Transverse colon (tissue), 4 donors: ENCODE measurements at regions not wholly inside any gene's neighbourhood (a gene's known extent, or its start where the extent isn't known, plus 50 kb on each side); places are given as distances from the start of the nearest gene placed in this dataset.

Experiments
- DNase-seq: peaks from one replicate; pipeline ENCODE4 v3.0.0-alpha.2; 2019
- H3K27ac ChIP-seq, 4 donors: fragments of 200-600 bp; sonication (generic); 2 replicates each; pipeline ENCODE4 v1.5.1; 2016 to 2018; ENCODE audit warnings: inconsistent platforms in 4 of 4
- H3K27me3 ChIP-seq: fragments of 200-600 bp; sonication (generic); 2 replicates; pipeline ENCODE4 v1.5.1; 2017; ENCODE audit warnings: inconsistent platforms
- H3K36me3 ChIP-seq, 4 donors: fragments of 200-600 bp; sonication (generic); 2 replicates each; pipeline ENCODE4 v1.5.1; 2017 to 2019; ENCODE audit warnings: inconsistent platforms in 4 of 4
- H3K4me1 ChIP-seq, 4 donors: fragments of 200-600 bp; sonication (generic); 2 replicates each; pipeline ENCODE4 v1.5.1; 2017 to 2020; ENCODE audit warnings: inconsistent platforms in 4 of 4
- H3K4me3 ChIP-seq, 4 donors: fragments of 200-600 bp; sonication (generic); 1 replicate in 1 of 4; 2 replicates in 3 of 4; pipeline versions ENCODE4 v1.5.1 to v1.6.1; 2017 to 2019; ENCODE audit warnings: inconsistent platforms in 4 of 4
- H3K9me3 ChIP-seq, 2 donors: fragments of 200-600 bp; sonication (generic); 2 replicates each; pipeline ENCODE4 v1.5.1; 2017 to 2019; ENCODE audit warnings: inconsistent platforms in 2 of 2
- EP300 ChIP-seq: sonication (generic); formaldehyde crosslinking; IDR thresholded peaks from one replicate; pipeline ENCODE4 v1.6.1; 2017; ENCODE audit warnings: antibody characterized with exemption, low read depth
- POLR2A ChIP-seq: fragments of 450-650 bp; IDR thresholded peaks from one replicate; pipeline ENCODE4 v1.6.1; 2016; ENCODE audit warnings: antibody characterized with exemption, mild to moderate bottlenecking, moderate library complexity
- POLR2AphosphoS5 ChIP-seq, 3 donors: sonication (generic); formaldehyde crosslinking; IDR thresholded peaks; one replicate each; pipeline ENCODE4 v1.6.1; 2016; ENCODE audit warnings: antibody characterized with exemption in 3 of 3
- WGBS, 2 donors: methylation state at CpG; one replicate each; pipeline ENCODE4 v1.1.5; 2018; ENCODE audit warnings: low coverage in 1 of 2; 5-methylcytosine and 5-hydroxymethylcytosine counted together
- in situ Hi-C, 4 donors: fragments of 200-750 bp; cut with MboI; loops; one replicate each; pipeline versions ENCODE4 v1.15.0 to v1.15.1; 2017; ENCODE audit warnings: low sequenced_read_pairs in 3 of 4, low pct_ligation_motif_present in 1 of 4, low pct_unique_long_range_greater_than_20kb in 1 of 4
- intact Hi-C: fragments of 100-400 bp; cut with DNase I; formaldehyde crosslinking; loops from one replicate; pipeline ENCODE4 v1.15.1; 2023; ENCODE audit warnings: low total_unique reads
- TF ChIP-seq, protein P1 (sequence below), 5 experiments: fragments of 200-600 bp in 3 of 5; fragments of 450-650 bp in 2 of 5; sonication (generic) in 3 of 5; IDR thresholded peaks; 1 replicate in 2 of 5; 2 replicates in 3 of 5; pipeline ENCODE4 v1.5.1; 2016 to 2017; ENCODE audit warnings: antibody characterized with exemption in 5 of 5, inconsistent platforms in 3 of 5, mild to moderate bottlenecking in 2 of 5, moderate library complexity in 1 of 5

DNA sequence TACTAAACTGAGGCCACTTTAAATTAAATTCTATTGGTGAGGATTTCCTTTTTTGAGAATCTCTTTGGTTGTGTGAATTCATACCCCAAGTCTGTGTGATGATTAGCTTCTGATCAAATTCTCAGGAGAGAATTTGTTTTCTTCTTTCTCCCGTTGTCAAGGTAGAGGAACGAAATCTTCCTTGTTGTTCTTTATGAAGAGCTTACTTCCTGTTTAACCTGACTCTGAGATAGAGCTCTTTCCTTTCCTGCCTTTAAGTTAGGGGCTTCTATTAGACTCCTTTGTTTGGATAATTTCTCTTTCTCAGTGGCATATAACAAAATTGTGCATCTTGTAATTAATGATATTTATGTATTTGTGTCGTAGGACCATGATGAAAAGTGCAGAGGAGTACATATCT lies 572.1 kb downstream of the REEP3 start:
- WGBS, 2 donors = 56 to 62% methylated on average over 3 of the region's 3 CpGs
- H3K27ac ChIP-seq = no peak overlapping the region
- intact Hi-C loops (no loop called here), in situ Hi-C loops (no loop called here)
- no peaks in the 10 kb centered on the region for H3K9me3 ChIP-seq
- no peak overlapping the region for H3K4me3 ChIP-seq
- no peaks in the 10 kb centered on the region for H3K27me3 ChIP-seq
- TF ChIP-seq, protein P1, sequence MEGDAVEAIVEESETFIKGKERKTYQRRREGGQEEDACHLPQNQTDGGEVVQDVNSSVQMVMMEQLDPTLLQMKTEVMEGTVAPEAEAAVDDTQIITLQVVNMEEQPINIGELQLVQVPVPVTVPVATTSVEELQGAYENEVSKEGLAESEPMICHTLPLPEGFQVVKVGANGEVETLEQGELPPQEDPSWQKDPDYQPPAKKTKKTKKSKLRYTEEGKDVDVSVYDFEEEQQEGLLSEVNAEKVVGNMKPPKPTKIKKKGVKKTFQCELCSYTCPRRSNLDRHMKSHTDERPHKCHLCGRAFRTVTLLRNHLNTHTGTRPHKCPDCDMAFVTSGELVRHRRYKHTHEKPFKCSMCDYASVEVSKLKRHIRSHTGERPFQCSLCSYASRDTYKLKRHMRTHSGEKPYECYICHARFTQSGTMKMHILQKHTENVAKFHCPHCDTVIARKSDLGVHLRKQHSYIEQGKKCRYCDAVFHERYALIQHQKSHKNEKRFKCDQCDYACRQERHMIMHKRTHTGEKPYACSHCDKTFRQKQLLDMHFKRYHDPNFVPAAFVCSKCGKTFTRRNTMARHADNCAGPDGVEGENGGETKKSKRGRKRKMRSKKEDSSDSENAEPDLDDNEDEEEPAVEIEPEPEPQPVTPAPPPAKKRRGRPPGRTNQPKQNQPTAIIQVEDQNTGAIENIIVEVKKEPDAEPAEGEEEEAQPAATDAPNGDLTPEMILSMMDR (IDR thresholded peaks at IDR 0.05) = no peak
- TF ChIP-seq POLR2AphosphoS5 (IDR thresholded peaks at IDR 0.05) (no peak), EP300 (no peak), POLR2A (no peak)
- DNase-seq = no peak
- H3K4me1 ChIP-seq = no peaks in the 10 kb centered on the region
- H3K36me3 ChIP-seq = no peaks in the 10 kb centered on the region

DNA sequence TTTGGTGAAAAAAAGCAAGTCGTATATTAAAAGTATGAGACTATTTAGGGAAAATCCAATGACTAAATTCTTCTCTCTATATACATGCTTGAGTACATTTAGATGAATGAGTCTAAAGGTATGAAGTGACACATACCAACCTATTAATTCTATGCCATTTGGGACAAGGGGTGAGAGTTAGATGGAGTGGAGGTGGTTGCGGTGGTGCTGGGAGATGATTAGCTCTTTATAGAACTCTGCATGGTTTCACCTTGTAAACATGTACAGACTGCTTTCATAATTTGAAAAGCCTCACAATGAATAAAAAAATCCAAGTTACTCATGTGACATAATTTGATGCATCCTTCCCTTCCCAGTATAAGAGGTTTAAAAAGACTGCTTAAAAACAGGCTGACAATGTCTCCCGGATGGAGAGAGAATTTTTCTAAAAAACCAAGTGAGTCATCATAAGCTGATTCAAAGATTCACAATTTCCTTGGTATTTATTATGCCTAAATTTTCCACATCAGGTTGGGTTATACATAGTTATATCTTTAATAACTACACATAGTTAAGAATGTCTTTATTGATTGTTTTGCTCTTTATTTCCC lies 572.8 kb downstream of the REEP3 start:
- no peak for DNase-seq
- H3K4me1 ChIP-seq = no peaks in the 10 kb centered on the region
- intact Hi-C loops = no loop called here
- 76 to 79% methylated on average over 3 of the region's 3 CpGs for WGBS, 2 donors
- H3K27me3 ChIP-seq = no peaks in the 10 kb centered on the region
- H3K27ac ChIP-seq = no peak overlapping the region
- in situ Hi-C loops = no loop called here
- H3K4me3 ChIP-seq = no peak overlapping the region
- no peaks in the 10 kb centered on the region for H3K9me3 ChIP-seq
- H3K36me3 ChIP-seq = no peaks in the 10 kb centered on the region
- TF ChIP-seq POLR2AphosphoS5 (IDR thresholded peaks at IDR 0.05) (no peak), POLR2A (no peak), EP300 (no peak)
- TF ChIP-seq, protein P1 (IDR thresholded peaks at IDR 0.05) = no peak

DNA sequence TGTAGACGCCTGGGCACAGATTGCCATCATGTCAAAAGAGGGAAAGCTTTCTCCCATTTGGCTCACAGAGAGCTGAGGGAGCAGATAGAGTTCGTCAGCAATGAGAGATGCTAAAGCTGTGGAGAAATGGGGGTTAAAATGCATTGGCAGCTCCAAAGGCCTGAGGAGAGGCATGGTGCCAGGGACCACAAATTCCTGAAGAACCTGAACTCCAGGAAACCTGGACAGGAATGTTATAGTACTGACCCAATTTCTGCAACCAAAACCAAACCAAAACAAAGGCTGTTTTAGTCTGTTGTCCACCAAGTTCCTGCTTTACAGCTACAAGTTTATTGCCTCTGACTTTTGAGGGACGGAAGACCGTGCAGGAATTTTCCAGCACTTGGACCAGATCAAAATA lies 575.7 kb downstream of the REEP3 start:
- 36 to 61% methylated on average over 3 to 4 of the region's 4 CpGs for WGBS, 2 donors
- intact Hi-C loops = no loop called here
- no peak for DNase-seq
- no peaks in the 10 kb centered on the region for H3K27me3 ChIP-seq
- H3K9me3 ChIP-seq = no peaks in the 10 kb centered on the region
- H3K4me3 ChIP-seq = no peak overlapping the region
- no peaks in the 10 kb centered on the region for H3K4me1 ChIP-seq
- in situ Hi-C loops = no loop called here
- TF ChIP-seq, protein P1 (IDR thresholded peaks at IDR 0.05) = no peak
- no peak for TF ChIP-seq POLR2A
- TF ChIP-seq POLR2AphosphoS5 (IDR thresholded peaks at IDR 0.05) = no peak
- TF ChIP-seq EP300 = no peak
- no peaks in the 10 kb centered on the region for H3K36me3 ChIP-seq
- H3K27ac ChIP-seq = no peak overlapping the region

DNA sequence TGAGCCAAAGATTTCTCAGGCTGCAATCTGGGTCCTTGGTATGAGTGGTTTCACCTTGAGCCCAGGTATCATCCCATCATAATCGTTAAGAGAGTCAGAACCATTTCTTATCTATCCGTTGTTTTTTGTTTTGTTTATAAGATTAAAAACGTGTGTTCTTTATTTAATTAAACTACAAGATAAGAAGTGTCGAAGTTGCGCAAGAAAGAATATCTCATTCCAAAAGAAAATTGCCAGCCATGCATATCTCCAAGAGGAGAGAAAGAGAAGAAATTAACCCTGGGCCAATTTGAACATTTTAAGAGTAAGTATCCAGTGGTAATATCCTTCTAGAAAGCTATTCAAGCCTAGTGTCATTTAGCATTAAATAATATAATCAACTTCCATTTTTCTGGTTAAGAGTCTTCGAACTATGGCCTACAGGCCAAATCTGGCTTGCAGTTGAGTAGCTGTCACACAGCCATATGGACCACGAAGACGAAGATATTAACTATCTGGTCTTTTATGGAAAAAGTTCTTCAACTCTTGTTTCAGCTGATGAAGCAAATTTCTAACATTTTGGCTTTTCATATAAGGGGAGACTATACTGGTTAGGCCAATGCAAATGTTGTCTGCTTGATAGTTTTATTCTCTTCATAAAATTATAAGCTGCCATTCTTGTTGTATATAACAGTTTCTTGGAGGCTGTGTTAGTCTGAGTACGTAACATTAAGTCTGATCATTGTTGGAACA lies 576.4 kb downstream of the REEP3 start:
- TF ChIP-seq, protein P1 (IDR thresholded peaks at IDR 0.05) = no peak
- TF ChIP-seq POLR2A (no peak), EP300 (no peak), POLR2AphosphoS5 (IDR thresholded peaks at IDR 0.05) (no peak)
- Histone ChIP-seq H3K36me3 (no peaks in the 10 kb centered on the region), H3K4me1 (no peaks in the 10 kb centered on the region), H3K4me3 (no peak overlapping the region), H3K9me3 (no peaks in the 10 kb centered on the region), H3K27me3 (no peaks in the 10 kb centered on the region), H3K27ac (no peak overlapping the region)
- no peak for DNase-seq
- intact Hi-C loops = no loop called here
- in situ Hi-C loops = no loop called here
- WGBS, 2 donors = 82 to 83% methylated on average over 9 of the region's 9 CpGs
